HEK293 (cell line): ENCODE measurements at regions not wholly inside any gene's neighbourhood (a gene's known extent, or its start where the extent isn't known, plus 50 kb on each side); places are given as distances from the start of the nearest gene placed in this dataset.

Experiments
- CTCF ChIA-PET: fragments of 350-600 bp; formaldehyde crosslinking; extraction: SDS; loops from one replicate; lab custom pipeline; 2021; ENCODE audit warnings: antibody characterized with exemption; lab: Yijun Ruan, JAX
- POLR2A ChIA-PET: fragments of 300-600 bp; formaldehyde crosslinking; extraction: SDS; loops from one replicate; lab custom pipeline; 2020; ENCODE audit warnings: antibody characterized with exemption, inconsistent platforms; lab: Yijun Ruan, JAX
- H3K27ac ChIP-seq: fragments of 200-500 bp; sonication (Bioruptor generic); 2 replicates; pipeline ENCODE4 v1.5.1; 2014; ENCODE audit warnings: low read depth, low read length, control low read depth, inconsistent platforms; ENCODE audit errors: extremely low read depth
- H3K36me3 ChIP-seq, 2 experiments: fragments of 200-500 bp in 1 of 2; sonication (Bioruptor generic) in 1 of 2; 1 replicate in 1 of 2; 2 replicates in 1 of 2; pipeline ENCODE4 v1.5.1; 2014 to 2017; ENCODE audit warnings: inconsistent platforms in 2 of 2, low read length in 2 of 2; ENCODE audit not compliant: control insufficient read depth in 2 of 2, insufficient read depth in 1 of 2
- H3K4me1 ChIP-seq: fragments of 200-500 bp; sonication (Bioruptor generic); 2 replicates; pipeline ENCODE4 v1.5.1; 2014; ENCODE audit warnings: mild to moderate bottlenecking, low read length, inconsistent platforms; ENCODE audit not compliant: control insufficient read depth, insufficient read depth
- H3K4me3 ChIP-seq: 2 replicates; pipeline ENCODE4 v1.5.1; 2011; ENCODE audit warnings: low read depth, mild to moderate bottlenecking, control low read depth, low read length, moderate library complexity
- H3K9me3 ChIP-seq: fragments of 200-500 bp; sonication (Bioruptor generic); 2 replicates; pipeline ENCODE4 v1.5.1; 2014; ENCODE audit warnings: low read depth, low read length, inconsistent platforms; ENCODE audit not compliant: control insufficient read depth, insufficient read depth
- AEBP2 ChIP-seq: fragments of 450-650 bp; formaldehyde crosslinking; IDR thresholded peaks from 2 replicates; pipeline ENCODE4 v1.5.1; 2016; ENCODE audit warnings: missing biosample characterization, missing genetic modification characterization, borderline replicate concordance
- BCL11A ChIP-seq: fragments of 450-650 bp; formaldehyde crosslinking; IDR thresholded peaks from 2 replicates; pipeline ENCODE4 v1.5.1; 2016; ENCODE audit warnings: low read depth, missing biosample characterization, missing genetic modification characterization
- BCL6B ChIP-seq: fragments of 450-650 bp; formaldehyde crosslinking; IDR thresholded peaks from 2 replicates; pipeline ENCODE4 v1.5.1; 2017; ENCODE audit warnings: missing biosample characterization, missing genetic modification characterization
- HIC1 ChIP-seq: fragments of 450-650 bp; formaldehyde crosslinking; IDR thresholded peaks from 2 replicates; pipeline ENCODE4 v1.5.1; 2016; ENCODE audit warnings: missing biosample characterization, missing genetic modification characterization
- IKZF3 ChIP-seq: fragments of 450-650 bp; IDR thresholded peaks from 2 replicates; pipeline ENCODE4 v1.5.0; 2018; ENCODE audit warnings: missing biosample characterization, mild to moderate bottlenecking, missing genetic modification characterization, moderate library complexity
- REPIN1 ChIP-seq: fragments of 450-650 bp; formaldehyde crosslinking; IDR thresholded peaks from 2 replicates; pipeline ENCODE4 v1.5.1; 2017; ENCODE audit warnings: missing biosample characterization, missing genetic modification characterization, low read depth
- SCRT1 ChIP-seq: fragments of 450-650 bp; formaldehyde crosslinking; IDR thresholded peaks from 2 replicates; pipeline ENCODE4 v1.5.1; 2016; ENCODE audit warnings: missing biosample characterization, missing genetic modification characterization, borderline replicate concordance
- ZBTB11 ChIP-seq: fragments of 450-650 bp; formaldehyde crosslinking; conservative IDR thresholded peaks from 2 replicates; pipeline ENCODE4 v1.5.1; 2016; ENCODE audit warnings: low read depth, missing biosample characterization, missing genetic modification characterization
- ZBTB7A ChIP-seq: fragments of 450-650 bp; formaldehyde crosslinking; IDR thresholded peaks from 2 replicates; pipeline ENCODE4 v1.5.1; 2016; ENCODE audit warnings: low read depth, missing biosample characterization, missing genetic modification characterization
- ZNF221 ChIP-seq: fragments of 450-650 bp; formaldehyde crosslinking; IDR thresholded peaks from 2 replicates; pipeline ENCODE4 v1.5.1; 2017; ENCODE audit warnings: missing biosample characterization, missing genetic modification characterization, borderline replicate concordance
- ZNF248 ChIP-seq: fragments of 450-650 bp; formaldehyde crosslinking; IDR thresholded peaks from 2 replicates; pipeline ENCODE4 v1.5.1; 2017; ENCODE audit warnings: missing biosample characterization, missing genetic modification characterization
- ZNF280C ChIP-seq: fragments of 450-650 bp; formaldehyde crosslinking; IDR thresholded peaks from 2 replicates; pipeline ENCODE4 v1.5.1; 2016; ENCODE audit warnings: missing biosample characterization, missing genetic modification characterization
- ZNF311 ChIP-seq: fragments of 450-650 bp; formaldehyde crosslinking; IDR thresholded peaks from 2 replicates; pipeline ENCODE4 v1.5.1; 2017; ENCODE audit warnings: missing biosample characterization, missing genetic modification characterization, borderline replicate concordance
- ZNF354C ChIP-seq: fragments of 450-650 bp; formaldehyde crosslinking; IDR thresholded peaks from 2 replicates; pipeline ENCODE4 v1.5.1; 2016; ENCODE audit warnings: missing biosample characterization, missing genetic modification characterization, low read depth, borderline replicate concordance
- ZNF48 ChIP-seq: fragments of 450-650 bp; formaldehyde crosslinking; IDR thresholded peaks from 2 replicates; pipeline ENCODE4 v1.5.1; 2016; ENCODE audit warnings: missing biosample characterization, missing genetic modification characterization
- ZNF510 ChIP-seq: fragments of 450-650 bp; formaldehyde crosslinking; IDR thresholded peaks from 2 replicates; pipeline ENCODE4 v1.5.1; 2018; ENCODE audit warnings: mild to moderate bottlenecking, missing genetic modification characterization, missing biosample characterization; ENCODE audit not compliant: insufficient replicate concordance
- ZNF658 ChIP-seq: fragments of 450-650 bp; formaldehyde crosslinking; IDR thresholded peaks from 2 replicates; pipeline ENCODE4; 2016; ENCODE audit warnings: missing biosample characterization, missing genetic modification characterization
- ZNF843 ChIP-seq: fragments of 450-650 bp; formaldehyde crosslinking; IDR thresholded peaks from 2 replicates; pipeline ENCODE4 v1.5.1; 2016; ENCODE audit warnings: missing biosample characterization, missing genetic modification characterization

GRCh38 chr11:92384358-92384757, 159.7 kb downstream of the FAT3 start:
- ChIA-PET CTCF (no interaction called here), POLR2A (interaction anchor here (1.1 kb wide), 2 partner anchors 8 to 158 kb away, joined by 3 read pairs; no protein-coding TSS in a partner anchor)
- H3K27ac ChIP-seq: no peak overlapping the region

GRCh38 chr11:92384802-92385201, 160.2 kb downstream of the FAT3 start:
- POLR2A ChIA-PET: interaction anchor here (1.1 kb wide), 2 partner anchors 8 to 159 kb away, joined by 3 read pairs; no protein-coding TSS in a partner anchor
- H3K4me1 ChIP-seq: peaks cover 10% of the 10 kb centered on the region
- no peaks in the 10 kb centered on the region for H3K9me3 ChIP-seq
- H3K4me3 ChIP-seq: no peak overlapping the region
- H3K36me3 ChIP-seq: no peaks in the 10 kb centered on the region
- TF ChIP-seq ZNF221 (tag by site-specific recombination) (no peak), ZNF248 (tag by site-specific recombination) (no peak), ZNF510 (tag by site-specific recombination) (no peak), REPIN1 (tag by site-specific recombination) (no peak), ZNF354C (no peak), ZNF311 (tag by site-specific recombination) (no peak), ZNF658 (tag by site-specific recombination) (no peak), ZNF48 (tag by site-specific recombination) (no peak), ZBTB7A (tag by site-specific recombination) (no peak), ZNF843 (no peak), BCL6B (tag by site-specific recombination) (no peak), IKZF3 (tag by site-specific recombination) (no peak), AEBP2 (tag by site-specific recombination) (no peak), ZNF280C (tag by site-specific recombination) (no peak), HIC1 (tag by site-specific recombination) (no peak)
- TF ChIP-seq, all 188 proteins: peak for 0
- no peak overlapping the region for H3K27ac ChIP-seq
- CTCF ChIA-PET: no interaction called here

More at GRCh38 chr11:92384358-92384757, 159.7 kb downstream of the FAT3 start:
- Histone ChIP-seq H3K9me3 (no peaks in the 10 kb centered on the region), H3K4me1 (peaks cover 10% of the 10 kb centered on the region), H3K4me3 (no peak overlapping the region), H3K36me3 (no peaks in the 10 kb centered on the region)
- TF ChIP-seq ZBTB11 (tag by site-specific recombination) (no peak), BCL11A (no peak), SCRT1 (tag by site-specific recombination) (no peak)
